GM12874 (cell line): ENCODE measurements at regions not wholly inside any gene's neighbourhood (a gene's known extent, or its start where the extent isn't known, plus 50 kb on each side); places are given as distances from the start of the nearest gene placed in this dataset.

Experiments used
- CTCF ChIP-seq: IDR thresholded peaks from 2 replicates; pipeline ENCODE4 v1.5.1; 2011; ENCODE audit warnings: low read depth, mild to moderate bottlenecking, control low read depth, low read length, moderate library complexity; ENCODE audit not compliant: insufficient read depth

- TF ChIP-seq CTCF = no peak
These were observed 858.4 kb downstream of the GRID1 start for GRCh38 chr10:85508159-85508558.

- no peak for TF ChIP-seq CTCF
These were observed 855.9 kb downstream of the GRID1 start for GRCh38 chr10:85510682-85511081.

- TF ChIP-seq CTCF = no peak
These were observed 853.2 kb downstream of the GRID1 start for GRCh38 chr10:85513436-85513835.

- no peak for TF ChIP-seq CTCF
These were observed 851.3 kb downstream of the GRID1 start for GRCh38 chr10:85515316-85515715.

- TF ChIP-seq CTCF = no peak
These were observed 842.5 kb downstream of the GRID1 start for GRCh38 chr10:85524001-85524666.

- no peak for TF ChIP-seq CTCF
These were observed 838.8 kb downstream of the GRID1 start for GRCh38 chr10:85527616-85528317.

- no peak for TF ChIP-seq CTCF
These were observed 838.3 kb downstream of the GRID1 start for GRCh38 chr10:85528318-85528652.
